Caco-2 (cell line): ENCODE measurements at regions not wholly inside any gene's neighbourhood (a gene's known extent, or its start where the extent isn't known, plus 50 kb on each side); places are given as distances from the start of the nearest gene placed in this dataset.
A peak's percentile ranks its signal among the peaks of the same experiment; 100 is the strongest.

Experiments used
- BruUV-seq: library from RNA; stranded (reverse); fragments of 400-500 nt; replicated peaks from 2 replicates; lab custom pipeline; 2021; lab: Mats Ljungman, UMichigan
- CTCF ChIA-PET: fragments of 300-600 bp; sonication (Branson Sonifier 250); formaldehyde crosslinking; loops from one replicate; lab custom pipeline; 2022; ENCODE audit warnings: antibody characterized with exemption; lab: Charles Lee
- POLR2A ChIA-PET: fragments of 300-600 bp; sonication (Branson Sonifier 250); formaldehyde crosslinking; loops from one replicate; lab custom pipeline; 2022; ENCODE audit warnings: antibody characterized with exemption; lab: Charles Lee
- DNase-seq, 2 experiments: peaks; one replicate each; pipeline versions ENCODE4 v3.0.0 to v3.0.0-alpha.2; 2020 to 2022
- H3K27me3 ChIP-seq: replicated peaks from 2 replicates; pipeline ENCODE4 v1.6.0; 2011; ENCODE audit warnings: low read length; ENCODE audit not compliant: control insufficient read depth, insufficient read depth
- H3K36me3 ChIP-seq: 2 replicates; pipeline ENCODE4 v1.5.1; 2011; ENCODE audit warnings: low read length; ENCODE audit not compliant: control insufficient read depth, insufficient read depth
- H3K4me1 ChIP-seq: fragments of 250-450 bp; sonication (Bioruptor Pico); 2 replicates; pipeline ENCODE4 v1.5.1; 2020; ENCODE audit warnings: mild to moderate bottlenecking
- H3K4me3 ChIP-seq: 2 replicates; pipeline ENCODE4 v1.5.1; 2011; ENCODE audit warnings: low read depth, mild to moderate bottlenecking, control low read depth, low read length
- H3K9me3 ChIP-seq: fragments of 250-450 bp; sonication (Bioruptor Pico); 2 replicates; pipeline ENCODE4 v1.5.1; 2020; ENCODE audit warnings: mild to moderate bottlenecking, moderate library complexity
- H3K27ac Mint-ChIP-seq: one replicate; pipeline ENCODE4 v1.8.0; 2022; ENCODE audit warnings: mixed read lengths; ENCODE audit not compliant: unreplicated experiment
- H3K27me3 Mint-ChIP-seq: one replicate; pipeline ENCODE4 v1.8.0; 2022; ENCODE audit warnings: mixed read lengths; ENCODE audit not compliant: insufficient read depth, unreplicated experiment
- H3K36me3 Mint-ChIP-seq: one replicate; pipeline ENCODE4 v1.8.0; 2022; ENCODE audit warnings: mild to moderate bottlenecking, mixed read lengths; ENCODE audit not compliant: insufficient read depth, unreplicated experiment
- H3K4me1 Mint-ChIP-seq: one replicate; pipeline ENCODE4 v1.8.0; 2022; ENCODE audit warnings: low read depth, mixed read lengths; ENCODE audit not compliant: unreplicated experiment
- H3K4me3 Mint-ChIP-seq: one replicate; pipeline ENCODE4 v1.8.0; 2022; ENCODE audit warnings: mild to moderate bottlenecking, moderate library complexity, mixed read lengths; ENCODE audit not compliant: unreplicated experiment
- H3K9me3 Mint-ChIP-seq: one replicate; pipeline ENCODE4 v1.8.0; 2022; ENCODE audit warnings: mixed read lengths; ENCODE audit not compliant: unreplicated experiment
- intact Hi-C: fragments of 100-400 bp; cut with micrococcal nuclease; formaldehyde crosslinking; loops from one replicate; pipeline ENCODE4 v1.10.0; 2022; ENCODE audit not compliant: unreplicated experiment
- TF ChIP-seq, protein P1 (sequence below), 2 experiments: fragments of 200-600 bp in 1 of 2; IDR thresholded peaks; 1 replicate in 1 of 2; 2 replicates in 1 of 2; pipeline versions ENCODE4 v1.5.1 to v1.8.0; 2011 to 2022; ENCODE audit warnings: antibody characterized with exemption in 1 of 2, control low read depth in 1 of 2, inconsistent platforms in 1 of 2, low read depth in 1 of 2, low read length in 1 of 2, mild to moderate bottlenecking in 1 of 2, moderate library complexity in 1 of 2; ENCODE audit not compliant: insufficient read depth in 1 of 2, severe bottlenecking in 1 of 2, unreplicated experiment in 1 of 2

DNA sequence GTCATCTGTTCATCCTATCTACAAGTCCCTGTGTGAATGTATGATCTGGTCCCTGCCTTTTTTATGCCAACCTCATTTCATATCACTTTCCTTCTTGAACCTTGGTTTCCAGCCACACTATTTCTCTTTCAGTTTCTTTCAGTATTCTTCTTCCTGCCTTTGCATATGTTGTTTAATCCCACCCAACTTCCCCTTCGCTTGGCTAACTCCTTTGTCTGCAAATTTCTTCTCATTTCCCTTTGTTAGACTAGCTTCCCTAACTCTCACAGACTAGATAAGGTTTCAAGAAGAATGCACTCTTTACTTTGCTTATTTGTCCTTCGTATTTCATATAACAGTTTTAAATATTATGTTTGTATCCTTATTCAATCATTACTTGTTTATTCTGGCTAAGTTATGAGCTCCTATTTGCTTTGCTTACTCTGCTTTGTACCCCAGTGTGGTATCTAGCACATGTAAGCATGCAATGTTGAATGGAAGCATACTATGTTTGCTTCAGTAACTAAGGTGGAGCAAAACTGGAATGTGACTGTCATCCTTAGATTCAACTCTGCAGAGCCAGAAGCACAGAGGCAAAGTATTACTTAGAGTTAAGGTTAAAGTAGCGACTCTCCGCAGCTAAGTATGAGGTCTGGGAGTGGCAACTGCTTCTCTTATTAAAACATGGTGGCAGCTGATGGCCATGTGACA is 681.3 kb downstream of the CPS1 start:
- BruUV-seq: no TSS peak
- intact Hi-C loops: loop anchor here (1.0 kb wide), 1 partner anchor 10 kb away; no protein-coding TSS in a partner anchor
- peaks cover 13% of the 10 kb centered on the region; the same call in 1 of the 2 replicates for H3K9me3 ChIP-seq

DNA sequence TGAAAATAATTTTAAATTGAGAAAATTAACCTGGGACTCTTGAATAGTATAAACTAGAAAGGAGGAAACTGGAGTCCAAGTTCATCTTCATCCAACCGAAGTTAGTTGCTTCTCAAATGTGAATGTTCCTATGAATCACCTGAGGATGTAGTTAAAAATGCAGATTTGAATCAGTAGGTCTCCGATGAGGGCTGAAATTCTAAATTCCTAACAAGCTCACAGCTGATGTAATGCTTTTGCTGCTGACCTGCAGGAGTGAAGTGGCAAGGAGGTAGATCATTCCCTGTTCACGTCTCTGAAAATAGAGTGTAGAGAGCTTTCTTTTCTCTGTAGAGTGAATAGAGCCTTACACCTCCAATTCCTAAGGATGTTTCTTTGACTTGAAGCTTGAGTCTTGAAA is 685.5 kb downstream of the CPS1 start:
- H3K9me3 Mint-ChIP-seq: no peaks in the 10 kb centered on the region
- no peak overlapping the region for H3K4me3 Mint-ChIP-seq
- H3K27me3 Mint-ChIP-seq: no peaks in the 10 kb centered on the region
- no TSS peak for BruUV-seq
- Histone ChIP-seq H3K27me3 (no peaks in the 10 kb centered on the region), H3K9me3 (no peaks in the 10 kb centered on the region; the same call in 1 of the 2 replicates), H3K36me3 (no peaks in the 10 kb centered on the region), H3K4me1 (peaks cover 13% of the 10 kb centered on the region), H3K4me3 (no peak overlapping the region)
- H3K36me3 Mint-ChIP-seq: no peaks in the 10 kb centered on the region
- intact Hi-C loops: no loop called here
- peaks cover 6% of the 10 kb centered on the region for H3K4me1 Mint-ChIP-seq
- H3K27ac Mint-ChIP-seq: no peak overlapping the region
- TF ChIP-seq, protein P1, sequence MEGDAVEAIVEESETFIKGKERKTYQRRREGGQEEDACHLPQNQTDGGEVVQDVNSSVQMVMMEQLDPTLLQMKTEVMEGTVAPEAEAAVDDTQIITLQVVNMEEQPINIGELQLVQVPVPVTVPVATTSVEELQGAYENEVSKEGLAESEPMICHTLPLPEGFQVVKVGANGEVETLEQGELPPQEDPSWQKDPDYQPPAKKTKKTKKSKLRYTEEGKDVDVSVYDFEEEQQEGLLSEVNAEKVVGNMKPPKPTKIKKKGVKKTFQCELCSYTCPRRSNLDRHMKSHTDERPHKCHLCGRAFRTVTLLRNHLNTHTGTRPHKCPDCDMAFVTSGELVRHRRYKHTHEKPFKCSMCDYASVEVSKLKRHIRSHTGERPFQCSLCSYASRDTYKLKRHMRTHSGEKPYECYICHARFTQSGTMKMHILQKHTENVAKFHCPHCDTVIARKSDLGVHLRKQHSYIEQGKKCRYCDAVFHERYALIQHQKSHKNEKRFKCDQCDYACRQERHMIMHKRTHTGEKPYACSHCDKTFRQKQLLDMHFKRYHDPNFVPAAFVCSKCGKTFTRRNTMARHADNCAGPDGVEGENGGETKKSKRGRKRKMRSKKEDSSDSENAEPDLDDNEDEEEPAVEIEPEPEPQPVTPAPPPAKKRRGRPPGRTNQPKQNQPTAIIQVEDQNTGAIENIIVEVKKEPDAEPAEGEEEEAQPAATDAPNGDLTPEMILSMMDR (IDR thresholded peaks at IDR 0.05; ENCODE audit: insufficient read depth in 1 of 2, low read depth in 1 of 2, low read length in 1 of 2, severe bottlenecking in 1 of 2, unreplicated experiment in 1 of 2): no peak
- ChIA-PET CTCF (no interaction called here), POLR2A (no interaction called here)
- DNase-seq: no peak

More for the DNA sequence above, 681.3 kb downstream of the CPS1 start:
- Mint-ChIP-seq H3K36me3 (no peaks in the 10 kb centered on the region), H3K27me3 (no peaks in the 10 kb centered on the region), H3K27ac (peak overlapping the region; percentile 40), H3K4me3 (no peak overlapping the region), H3K9me3 (no peaks in the 10 kb centered on the region), H3K4me1 (peaks cover 18% of the 10 kb centered on the region)
- TF ChIP-seq, protein P1 (IDR thresholded peaks at IDR 0.05; ENCODE audit: insufficient read depth in 1 of 2, low read depth in 1 of 2, low read length in 1 of 2, severe bottlenecking in 1 of 2, unreplicated experiment in 1 of 2): no peak
- ChIA-PET POLR2A (no interaction called here), CTCF (no interaction called here)
- peak in 1 of 2 experiments; percentile 9 for DNase-seq
- Histone ChIP-seq H3K4me3 (no peak overlapping the region), H3K36me3 (no peaks in the 10 kb centered on the region), H3K4me1 (peaks cover 24% of the 10 kb centered on the region), H3K27me3 (no peaks in the 10 kb centered on the region)

DNA sequence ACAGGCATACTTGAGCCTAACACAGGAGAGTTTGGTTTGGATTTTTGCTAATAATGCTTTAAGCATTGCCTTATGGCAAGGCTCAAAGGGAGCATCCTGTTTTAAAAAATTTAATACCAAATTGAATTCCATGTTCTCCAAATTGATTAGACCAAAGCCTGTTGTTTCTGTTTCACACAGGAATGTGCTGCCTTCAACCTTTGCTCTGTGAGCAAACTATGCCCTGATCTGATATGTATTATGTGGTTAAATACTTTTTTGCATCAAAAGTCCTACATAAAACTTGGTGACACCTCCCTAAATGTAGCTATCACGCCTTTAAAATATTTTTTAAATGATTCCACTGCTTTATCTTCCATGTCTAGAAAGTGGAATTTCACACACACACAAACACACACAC is 691.4 kb downstream of the CPS1 start:
- Mint-ChIP-seq H3K4me1 (peaks cover 8% of the 10 kb centered on the region), H3K4me3 (no peak overlapping the region), H3K27ac (no peak overlapping the region), H3K36me3 (no peaks in the 10 kb centered on the region), H3K9me3 (no peaks in the 10 kb centered on the region), H3K27me3 (no peaks in the 10 kb centered on the region)
- no peak overlapping the region for H3K4me3 ChIP-seq
- H3K36me3 ChIP-seq: no peaks in the 10 kb centered on the region
- intact Hi-C loops: loop anchor here (1.0 to 2.0 kb wide), 2 partner anchors 9 to 33 kb away; no protein-coding TSS in a partner anchor
- peaks cover 23% of the 10 kb centered on the region for H3K4me1 ChIP-seq
- no TSS peak for BruUV-seq
- no peaks in the 10 kb centered on the region; the same call in 1 of the 2 replicates for H3K9me3 ChIP-seq
- POLR2A ChIA-PET: no interaction called here
- CTCF ChIA-PET: no interaction called here
- TF ChIP-seq, protein P1 (IDR thresholded peaks at IDR 0.05; ENCODE audit: insufficient read depth in 1 of 2, low read depth in 1 of 2, low read length in 1 of 2, severe bottlenecking in 1 of 2, unreplicated experiment in 1 of 2): no peak
- no peak for DNase-seq
- H3K27me3 ChIP-seq: no peaks in the 10 kb centered on the region
